GM12878 (cell line): ENCODE measurements at regions not wholly inside any gene's neighbourhood (a gene's known extent, or its start where the extent isn't known, plus 50 kb on each side); places are given as distances from the start of the nearest gene placed in this dataset.

ENCODE experiments used
- BCLAF1 ChIP-seq: fragments of 450-650 bp; IDR thresholded peaks from 2 replicates; pipeline ENCODE4 v1.6.1; 2017; ENCODE audit warnings: antibody characterized with exemption, mild to moderate bottlenecking, moderate library complexity
- BMI1 ChIP-seq: fragments of 450-650 bp; IDR thresholded peaks from 2 replicates; pipeline ENCODE4 v1.6.1; 2016; ENCODE audit warnings: mild to moderate bottlenecking, moderate library complexity, borderline replicate concordance
- CBFB ChIP-seq: IDR thresholded peaks from 2 replicates; pipeline ENCODE4 v1.6.1; 2016; ENCODE audit warnings: antibody characterized with exemption, low read depth
- DPF2 ChIP-seq: fragments of 450-650 bp; IDR thresholded peaks from 2 replicates; pipeline ENCODE4 v1.6.1; 2017; ENCODE audit warnings: mild to moderate bottlenecking
- EED ChIP-seq: sonication (generic); IDR thresholded peaks from 2 replicates; pipeline ENCODE4 v1.6.1; 2016; ENCODE audit warnings: antibody characterized with exemption, low read depth
- FOS ChIP-seq: IDR thresholded peaks from 3 replicates; pipeline ENCODE4 v1.6.1; 2011; ENCODE audit warnings: borderline replicate concordance; ENCODE audit not compliant: insufficient read length; ENCODE audit errors: extremely low read depth
- FOXK2 ChIP-seq: fragments of 450-650 bp; IDR thresholded peaks from 2 replicates; pipeline ENCODE4 v1.6.1; 2017; ENCODE audit warnings: mild to moderate bottlenecking, moderate library complexity
- IKZF2 ChIP-seq, 2 experiments: fragments of 450-650 bp; IDR thresholded peaks; 2 replicates each; pipeline ENCODE4 v1.6.1; 2017; ENCODE audit warnings: mild to moderate bottlenecking in 2 of 2, moderate library complexity in 2 of 2
- KLF5 ChIP-seq: fragments of 450-650 bp; IDR thresholded peaks from 2 replicates; pipeline ENCODE4 v1.6.1; 2014; ENCODE audit warnings: mild to moderate bottlenecking; ENCODE audit not compliant: partially characterized antibody
- LARP7 ChIP-seq: fragments of 450-650 bp; IDR thresholded peaks from 2 replicates; pipeline ENCODE4 v1.6.1; 2017; ENCODE audit warnings: mild to moderate bottlenecking
- MEF2B ChIP-seq: fragments of 450-650 bp; IDR thresholded peaks from 2 replicates; pipeline ENCODE4 v1.6.1; 2018; ENCODE audit warnings: mild to moderate bottlenecking, moderate library complexity; ENCODE audit not compliant: partially characterized antibody, poor library complexity, severe bottlenecking
- PML ChIP-seq: IDR thresholded peaks from 2 replicates; pipeline ENCODE4 v1.6.1; 2012; ENCODE audit warnings: low read length, inconsistent platforms
- POLR2A ChIP-seq: IDR thresholded peaks from 2 replicates; pipeline ENCODE4 v1.6.1; 2011; ENCODE audit warnings: low read depth, mild to moderate bottlenecking, low read length
- POLR2AphosphoS5 ChIP-seq: IDR thresholded peaks from 2 replicates; pipeline ENCODE4 v1.6.1; 2011; ENCODE audit warnings: mild to moderate bottlenecking, low read length, inconsistent platforms
- POU2F2 ChIP-seq: IDR thresholded peaks from 3 replicates; pipeline ENCODE4 v1.6.1; 2011; ENCODE audit warnings: low read depth, mild to moderate bottlenecking, low read length, borderline replicate concordance
- RCOR1 ChIP-seq: conservative IDR thresholded peaks from 2 replicates; pipeline ENCODE4 v1.6.1; 2012; ENCODE audit warnings: low read depth, low read length, improper control_type of control experiment
- SIN3A ChIP-seq: IDR thresholded peaks from 2 replicates; pipeline ENCODE4 v1.6.1; 2012; ENCODE audit warnings: low read depth, low read length, improper control_type of control experiment
- SKIL ChIP-seq: fragments of 450-650 bp; IDR thresholded peaks from 2 replicates; pipeline ENCODE4 v1.6.1; 2017; ENCODE audit warnings: mild to moderate bottlenecking, low read depth, inconsistent platforms; ENCODE audit not compliant: poor library complexity, severe bottlenecking
- SMAD5 ChIP-seq: IDR thresholded peaks from 2 replicates; pipeline ENCODE4 v1.6.1; 2016; ENCODE audit warnings: antibody characterized with exemption, low read depth
- SMC3 ChIP-seq: IDR thresholded peaks from 2 replicates; pipeline ENCODE4 v1.6.1; 2011; ENCODE audit warnings: low read length, improper control_type of control experiment, borderline replicate concordance
- SP1 ChIP-seq: IDR thresholded peaks from one replicate; pipeline ENCODE4 v1.6.1; 2011; ENCODE audit warnings: low read depth, low read length
- TARDBP ChIP-seq: IDR thresholded peaks from 2 replicates; pipeline ENCODE4 v1.6.1; 2016; ENCODE audit warnings: borderline replicate concordance
- YY1 ChIP-seq: IDR thresholded peaks from 2 replicates; pipeline ENCODE4 v1.6.1; 2011; ENCODE audit warnings: low read depth, mild to moderate bottlenecking, low read length
- ZNF207 ChIP-seq: fragments of 450-650 bp; IDR thresholded peaks from 2 replicates; pipeline ENCODE4 v1.6.1; 2014; ENCODE audit warnings: antibody characterized with exemption, mild to moderate bottlenecking, borderline replicate concordance
- ZNF687 ChIP-seq: fragments of 450-650 bp; IDR thresholded peaks from 2 replicates; pipeline ENCODE4 v1.6.1; 2017; ENCODE audit warnings: mild to moderate bottlenecking, moderate library complexity

- TF ChIP-seq SMAD5 (peak; percentile 20; the same call in 1 of the 2 replicates), EED (peak; percentile 98), SIN3A (no peak), RCOR1 (no peak), POU2F2 (peak; percentile 91), BCLAF1 (no peak), ZNF687 (peak; percentile 41; the same call in 1 of the 2 replicates), SP1 (peak; percentile 81), FOS (no peak), FOXK2 (no peak), DPF2 (peak; percentile 82), BMI1 (peak; percentile 78), IKZF2 (IDR thresholded peaks at IDR 0.05) (peak; percentile 99 to 100), CBFB (peak; percentile 64), TARDBP (peak; percentile 61; the same call in 1 of the 2 replicates), MEF2B (peak; percentile 99), POLR2AphosphoS5 (peak; percentile 46), SKIL (peak; percentile 98), LARP7 (no peak), ZNF207 (no peak), YY1 (0 out of 2 replicates have a peak, but pooled peaks have one; percentile 48), POLR2A (no peak), SMC3 (no peak; the same call in 1 of the 2 replicates), KLF5 (peak; percentile 76), PML (no peak)
These were observed 78.8 kb upstream of the ARID1B start (continued) for GRCh38 chr6:156698239-156699016.
